ENCODE measurements at regions not wholly inside any gene's neighbourhood (a gene's known extent, or its start where the extent isn't known, plus 50 kb on each side); places are given as distances from the start of the nearest gene placed in this dataset.

GRCh38 chr22:44625421-44625760 is 76.6 kb upstream of the PRR5 start:
- TF ChIP-seq ZNF791 (tag by site-specific recombination; IDR thresholded peaks at IDR 0.05) (no peak), KLF8 (tag by site-specific recombination; IDR thresholded peaks at IDR 0.05) (no peak), ZNF544 (tag by site-specific recombination; IDR thresholded peaks at IDR 0.05) (no peak), KLF17 (tag by site-specific recombination; IDR thresholded peaks at IDR 0.05) (no peak), SP2 (tag by site-specific recombination; IDR thresholded peaks at IDR 0.05) (no peak), ZEB2 (tag by site-specific recombination; IDR thresholded peaks at IDR 0.05) (no peak), ZFP69B (tag by site-specific recombination; IDR thresholded peaks at IDR 0.05) (no peak), BCL11B (tag by site-specific recombination; IDR thresholded peaks at IDR 0.05; ENCODE audit: low read depth) (no peak), ZBTB49 (tag by site-specific recombination; IDR thresholded peaks at IDR 0.05; ENCODE audit: low read depth) (no peak)
- TF ChIP-seq, protein P1, sequence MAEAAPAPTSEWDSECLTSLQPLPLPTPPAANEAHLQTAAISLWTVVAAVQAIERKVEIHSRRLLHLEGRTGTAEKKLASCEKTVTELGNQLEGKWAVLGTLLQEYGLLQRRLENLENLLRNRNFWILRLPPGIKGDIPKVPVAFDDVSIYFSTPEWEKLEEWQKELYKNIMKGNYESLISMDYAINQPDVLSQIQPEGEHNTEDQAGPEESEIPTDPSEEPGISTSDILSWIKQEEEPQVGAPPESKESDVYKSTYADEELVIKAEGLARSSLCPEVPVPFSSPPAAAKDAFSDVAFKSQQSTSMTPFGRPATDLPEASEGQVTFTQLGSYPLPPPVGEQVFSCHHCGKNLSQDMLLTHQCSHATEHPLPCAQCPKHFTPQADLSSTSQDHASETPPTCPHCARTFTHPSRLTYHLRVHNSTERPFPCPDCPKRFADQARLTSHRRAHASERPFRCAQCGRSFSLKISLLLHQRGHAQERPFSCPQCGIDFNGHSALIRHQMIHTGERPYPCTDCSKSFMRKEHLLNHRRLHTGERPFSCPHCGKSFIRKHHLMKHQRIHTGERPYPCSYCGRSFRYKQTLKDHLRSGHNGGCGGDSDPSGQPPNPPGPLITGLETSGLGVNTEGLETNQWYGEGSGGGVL (tag by site-specific recombination; IDR thresholded peaks at IDR 0.05): no peak
- POLR2A ChIA-PET: no interaction called here
- CTCF ChIA-PET: interaction anchor here (0.6 to 5.7 kb wide), 31 partner anchors 15 to 1238 kb away, joined by 3 to 84 read pairs (median 4); no protein-coding TSS in a partner anchor

GRCh38 chr22:44624689-44625420 is 77.1 kb upstream of the PRR5 start:
- ChIA-PET POLR2A (no interaction called here), CTCF (interaction anchor here (1.0 to 5.7 kb wide), 17 partner anchors 14 to 740 kb away, joined by 3 to 84 read pairs (median 6); no protein-coding TSS in a partner anchor)
- Histone ChIP-seq H3K9me3 (ENCODE audit: control insufficient read depth, insufficient read depth, low read depth, low read length) (no peaks in the 10 kb centered on the region), H3K36me3 (ENCODE audit: control insufficient read depth in 2 of 2, insufficient read depth in 1 of 2, low read length in 2 of 2) (no peaks in the 10 kb centered on the region), H3K4me1 (ENCODE audit: control insufficient read depth, insufficient read depth, low read length) (no peaks in the 10 kb centered on the region), H3K4me3 (ENCODE audit: low read depth, low read length) (no peak overlapping the region), H3K27ac (ENCODE audit: extremely low read depth, low read depth, low read length) (no peak overlapping the region)
- no peak for TF ChIP-seq HIC1 (tag by site-specific recombination; IDR thresholded peaks at IDR 0.05)
- TF ChIP-seq GLIS2 (tag by site-specific recombination; IDR thresholded peaks at IDR 0.05): peak; percentile 10; the same call in 1 of the 2 replicates

More at GRCh38 chr22:44625421-44625760, 76.6 kb upstream of the PRR5 start:
- no peaks in the 10 kb centered on the region for H3K36me3 ChIP-seq (ENCODE audit: control insufficient read depth in 2 of 2, insufficient read depth in 1 of 2, low read length in 2 of 2)
- no peak overlapping the region for H3K27ac ChIP-seq (ENCODE audit: extremely low read depth, low read depth, low read length)
- no peaks in the 10 kb centered on the region for H3K9me3 ChIP-seq (ENCODE audit: control insufficient read depth, insufficient read depth, low read depth, low read length)
- H3K4me1 ChIP-seq (ENCODE audit: control insufficient read depth, insufficient read depth, low read length): no peaks in the 10 kb centered on the region
- no peak overlapping the region for H3K4me3 ChIP-seq (ENCODE audit: low read depth, low read length)
